ENCODE measurements at regions not wholly inside any gene's neighbourhood (a gene's known extent, or its start where the extent isn't known, plus 50 kb on each side); places are given as distances from the start of the nearest gene placed in this dataset.

DNA sequence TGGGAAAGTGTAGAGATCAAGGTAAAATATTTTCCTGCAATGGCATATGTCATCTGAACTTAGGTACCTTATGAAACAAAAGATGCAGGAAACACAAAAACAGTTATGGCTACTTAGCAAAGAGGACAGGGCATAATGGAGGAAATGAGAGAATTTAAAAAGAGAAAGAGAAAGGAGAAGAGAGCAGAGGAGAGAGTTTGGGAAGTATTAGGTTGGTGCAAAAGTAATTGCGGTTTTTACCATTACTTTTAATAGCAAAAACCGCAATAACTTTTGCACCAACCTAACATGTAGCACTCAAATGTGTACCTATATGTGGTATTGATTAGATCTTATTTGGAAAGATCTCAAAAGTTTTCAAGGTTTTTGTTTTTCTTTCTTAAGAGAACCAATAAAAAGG is 160.1 kb upstream of the ACTBL2 start:
- Histone ChIP-seq H3K27me3 (ENCODE audit: control insufficient read depth, low read length) (no peaks in the 10 kb centered on the region), H3K9me3 (ENCODE audit: control insufficient read depth, insufficient read depth, low read length) (no peaks in the 10 kb centered on the region), H3K4me1 (ENCODE audit: control insufficient read depth, low read length) (no peaks in the 10 kb centered on the region), H3F3A (ENCODE audit: control insufficient read depth, insufficient read depth) (no peaks in the 10 kb centered on the region), H3K4me3 (ENCODE audit: low read length) (no peak overlapping the region), H3K9me2 (replicated peaks; ENCODE audit: control insufficient read depth, low read length) (no peaks in the 10 kb centered on the region), H3K27ac (ENCODE audit: low read depth, low read length) (no peak overlapping the region), H3K4me2 (ENCODE audit: low read length) (no peak overlapping the region), H4K20me1 (ENCODE audit: control insufficient read depth, insufficient read depth, low read depth, low read length) (no peaks in the 10 kb centered on the region), H3K79me2 (ENCODE audit: control insufficient read depth, low read length) (no peaks in the 10 kb centered on the region), H3K36me3 (ENCODE audit: control insufficient read depth, low read length) (no peaks in the 10 kb centered on the region)
- TF ChIP-seq, protein P1, sequence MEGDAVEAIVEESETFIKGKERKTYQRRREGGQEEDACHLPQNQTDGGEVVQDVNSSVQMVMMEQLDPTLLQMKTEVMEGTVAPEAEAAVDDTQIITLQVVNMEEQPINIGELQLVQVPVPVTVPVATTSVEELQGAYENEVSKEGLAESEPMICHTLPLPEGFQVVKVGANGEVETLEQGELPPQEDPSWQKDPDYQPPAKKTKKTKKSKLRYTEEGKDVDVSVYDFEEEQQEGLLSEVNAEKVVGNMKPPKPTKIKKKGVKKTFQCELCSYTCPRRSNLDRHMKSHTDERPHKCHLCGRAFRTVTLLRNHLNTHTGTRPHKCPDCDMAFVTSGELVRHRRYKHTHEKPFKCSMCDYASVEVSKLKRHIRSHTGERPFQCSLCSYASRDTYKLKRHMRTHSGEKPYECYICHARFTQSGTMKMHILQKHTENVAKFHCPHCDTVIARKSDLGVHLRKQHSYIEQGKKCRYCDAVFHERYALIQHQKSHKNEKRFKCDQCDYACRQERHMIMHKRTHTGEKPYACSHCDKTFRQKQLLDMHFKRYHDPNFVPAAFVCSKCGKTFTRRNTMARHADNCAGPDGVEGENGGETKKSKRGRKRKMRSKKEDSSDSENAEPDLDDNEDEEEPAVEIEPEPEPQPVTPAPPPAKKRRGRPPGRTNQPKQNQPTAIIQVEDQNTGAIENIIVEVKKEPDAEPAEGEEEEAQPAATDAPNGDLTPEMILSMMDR (IDR thresholded peaks at IDR 0.05; ENCODE audit: low read depth, low read length, poor library complexity, severe bottlenecking), result no peak
- no peak for TF ChIP-seq EZH2phosphoT487 (IDR thresholded peaks at IDR 0.05; ENCODE audit: borderline replicate concordance, low read length)

DNA sequence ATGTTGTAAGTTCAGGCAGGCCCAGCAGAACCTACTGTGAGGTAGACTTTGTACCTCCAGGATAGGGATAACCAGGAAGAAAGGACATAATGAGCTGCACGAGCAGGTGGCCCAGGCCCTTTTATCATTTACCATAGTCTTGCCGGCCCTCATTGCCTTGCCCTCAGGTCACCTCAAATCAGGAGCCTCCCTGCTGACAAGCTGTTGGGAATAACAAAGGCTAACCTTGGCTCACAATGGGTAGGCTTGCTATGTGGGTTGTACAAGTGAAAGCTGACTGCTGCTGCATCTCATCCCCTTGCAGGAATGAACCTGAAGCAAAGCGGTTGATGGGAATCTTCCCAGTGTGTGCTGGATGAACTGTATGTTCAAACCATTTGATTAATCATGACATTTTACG is 159.5 kb upstream of the ACTBL2 start:
- Histone ChIP-seq H3K27ac (ENCODE audit: low read depth, low read length) (no peak overlapping the region), H3K4me1 (ENCODE audit: control insufficient read depth, low read length) (no peaks in the 10 kb centered on the region), H3F3A (ENCODE audit: control insufficient read depth, insufficient read depth) (no peaks in the 10 kb centered on the region), H3K79me2 (ENCODE audit: control insufficient read depth, low read length) (no peaks in the 10 kb centered on the region), H4K20me1 (ENCODE audit: control insufficient read depth, insufficient read depth, low read depth, low read length) (no peaks in the 10 kb centered on the region), H3K4me2 (ENCODE audit: low read length) (no peak overlapping the region), H3K27me3 (ENCODE audit: control insufficient read depth, low read length) (no peaks in the 10 kb centered on the region), H3K4me3 (ENCODE audit: low read length) (no peak overlapping the region), H3K9me2 (replicated peaks; ENCODE audit: control insufficient read depth, low read length) (no peaks in the 10 kb centered on the region), H3K36me3 (ENCODE audit: control insufficient read depth, low read length) (no peaks in the 10 kb centered on the region), H3K9me3 (ENCODE audit: control insufficient read depth, insufficient read depth, low read length) (no peaks in the 10 kb centered on the region)
- TF ChIP-seq EZH2phosphoT487 (IDR thresholded peaks at IDR 0.05; ENCODE audit: borderline replicate concordance, low read length), result no peak
- TF ChIP-seq, protein P1 (IDR thresholded peaks at IDR 0.05; ENCODE audit: low read depth, low read length, poor library complexity, severe bottlenecking), result no peak

DNA sequence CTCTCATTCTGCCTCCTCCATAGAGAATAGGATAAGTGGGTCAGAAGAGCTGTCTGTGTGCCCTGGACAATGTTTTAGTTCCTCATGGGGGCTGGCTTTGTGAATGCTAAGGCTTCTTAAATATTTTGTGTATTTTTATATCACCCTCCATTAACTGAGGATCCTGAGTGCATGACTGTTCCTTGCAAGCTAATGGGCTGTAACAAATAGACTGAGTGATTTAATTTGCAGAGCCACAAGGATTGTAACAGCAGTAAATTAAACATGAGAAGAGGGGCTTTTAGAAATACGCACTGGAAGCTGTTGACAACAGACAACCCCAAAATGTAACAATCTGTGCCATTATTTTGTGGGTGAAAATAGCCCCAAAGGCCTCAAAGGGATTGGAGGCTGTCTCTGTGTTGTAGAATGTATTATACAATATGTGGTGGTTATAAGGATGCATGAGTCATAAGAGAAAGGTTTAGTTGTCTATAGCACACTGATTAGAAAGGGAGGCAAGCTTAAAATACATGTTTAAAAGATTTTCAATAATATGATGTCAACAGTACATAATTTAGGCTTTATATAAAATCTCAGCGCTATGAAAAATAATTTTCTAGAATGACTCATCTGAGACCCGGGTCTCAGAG is 152.7 kb upstream of the ACTBL2 start:
- Histone ChIP-seq H3K27me3 (ENCODE audit: control insufficient read depth, low read length) (no peaks in the 10 kb centered on the region), H3K79me2 (ENCODE audit: control insufficient read depth, low read length) (no peaks in the 10 kb centered on the region), H3K4me1 (ENCODE audit: control insufficient read depth, low read length) (no peaks in the 10 kb centered on the region), H3K9me3 (ENCODE audit: control insufficient read depth, insufficient read depth, low read length) (no peaks in the 10 kb centered on the region), H3K4me3 (ENCODE audit: low read length) (no peak overlapping the region), H3F3A (ENCODE audit: control insufficient read depth, insufficient read depth) (no peaks in the 10 kb centered on the region), H4K20me1 (ENCODE audit: control insufficient read depth, insufficient read depth, low read depth, low read length) (no peaks in the 10 kb centered on the region), H3K36me3 (ENCODE audit: control insufficient read depth, low read length) (no peaks in the 10 kb centered on the region), H3K27ac (ENCODE audit: low read depth, low read length) (no peak overlapping the region), H3K4me2 (ENCODE audit: low read length) (no peak overlapping the region), H3K9me2 (replicated peaks; ENCODE audit: control insufficient read depth, low read length) (no peaks in the 10 kb centered on the region)
- TF ChIP-seq, protein P1 (IDR thresholded peaks at IDR 0.05; ENCODE audit: low read depth, low read length, poor library complexity, severe bottlenecking), result no peak
- no peak for TF ChIP-seq EZH2phosphoT487 (IDR thresholded peaks at IDR 0.05; ENCODE audit: borderline replicate concordance, low read length)

Measured in DOHH2 (cell line).